Umbilical cord (tissue), 1 donor: ENCODE measurements at regions not wholly inside any gene's neighbourhood (a gene's known extent, or its start where the extent isn't known, plus 50 kb on each side); places are given as distances from the start of the nearest gene placed in this dataset.

Experiments
- DNase-seq: peaks from one replicate; pipeline ENCODE4 v3.0.0-alpha.2; 2015; ENCODE audit warnings: low spot score

- DNase-seq: no peak
These were observed 2314.9 kb downstream of the LRRC4C start for GRCh38 chr11:39144351-39145130.

GRCh38 chr11:39139581-39139980 lies 2319.9 kb downstream of the LRRC4C start:
- no peak for DNase-seq

- DNase-seq: no peak
These were observed 2338.6 kb downstream of the LRRC4C start for GRCh38 chr11:39120890-39121289.

- DNase-seq: no peak
These were observed 2345.8 kb downstream of the LRRC4C start for GRCh38 chr11:39113606-39114005.

- no peak for DNase-seq
These were observed 2357.2 kb downstream of the LRRC4C start for GRCh38 chr11:39102236-39102635.

- DNase-seq: no peak
These were observed 2381.0 kb downstream of the LRRC4C start for GRCh38 chr11:39078465-39078864.

GRCh38 chr11:39037611-39038010 lies 2421.8 kb downstream of the LRRC4C start:
- no peak for DNase-seq

- DNase-seq: no peak
These were observed 2423.4 kb downstream of the LRRC4C start for GRCh38 chr11:39036021-39036420.

- DNase-seq: no peak
These were observed 2423.5 kb upstream of the RAG2 start for GRCh38 chr11:39021539-39021938.

- no peak for DNase-seq
These were observed 2413.8 kb upstream of the RAG2 start for GRCh38 chr11:39011797-39012196.

GRCh38 chr11:38990841-38991240 lies 2392.8 kb upstream of the RAG2 start:
- DNase-seq: no peak

GRCh38 chr11:38990139-38990538 lies 2392.1 kb upstream of the RAG2 start:
- DNase-seq: no peak

- DNase-seq: no peak
These were observed 2390.9 kb upstream of the RAG2 start for GRCh38 chr11:38988908-38989307.

- no peak for DNase-seq
These were observed 2374.2 kb upstream of the RAG2 start for GRCh38 chr11:38972220-38972619.

GRCh38 chr11:38971141-38971540 lies 2373.1 kb upstream of the RAG2 start:
- no peak for DNase-seq

GRCh38 chr11:38968951-38969350 lies 2370.9 kb upstream of the RAG2 start:
- DNase-seq: peak; percentile 7

- DNase-seq: no peak
These were observed 2354.7 kb upstream of the RAG2 start for GRCh38 chr11:38952698-38953097.

GRCh38 chr11:38950867-38951266 lies 2352.8 kb upstream of the RAG2 start:
- DNase-seq: peak; percentile 15

GRCh38 chr11:38948392-38948791 lies 2350.4 kb upstream of the RAG2 start:
- no peak for DNase-seq

- no peak for DNase-seq
These were observed 2339.7 kb upstream of the RAG2 start for GRCh38 chr11:38937709-38938108.

- no peak for DNase-seq
These were observed 2337.9 kb upstream of the RAG2 start for GRCh38 chr11:38935941-38936340.

- DNase-seq: no peak
These were observed 2330.0 kb upstream of the RAG2 start for GRCh38 chr11:38927993-38928392.

- DNase-seq: no peak
These were observed 2326.6 kb upstream of the RAG2 start for GRCh38 chr11:38924644-38925043.

- peak; percentile 21 for DNase-seq
These were observed 2302.2 kb upstream of the RAG2 start for GRCh38 chr11:38900211-38900610.
